ENCODE measurements at regions not wholly inside any gene's neighbourhood (a gene's known extent, or its start where the extent isn't known, plus 50 kb on each side); places are given as distances from the start of the nearest gene placed in this dataset.

GRCh38 chr3:148389916-148390315 is 307.8 kb upstream of the AGTR1 start:
- TF ChIP-seq, protein P1, sequence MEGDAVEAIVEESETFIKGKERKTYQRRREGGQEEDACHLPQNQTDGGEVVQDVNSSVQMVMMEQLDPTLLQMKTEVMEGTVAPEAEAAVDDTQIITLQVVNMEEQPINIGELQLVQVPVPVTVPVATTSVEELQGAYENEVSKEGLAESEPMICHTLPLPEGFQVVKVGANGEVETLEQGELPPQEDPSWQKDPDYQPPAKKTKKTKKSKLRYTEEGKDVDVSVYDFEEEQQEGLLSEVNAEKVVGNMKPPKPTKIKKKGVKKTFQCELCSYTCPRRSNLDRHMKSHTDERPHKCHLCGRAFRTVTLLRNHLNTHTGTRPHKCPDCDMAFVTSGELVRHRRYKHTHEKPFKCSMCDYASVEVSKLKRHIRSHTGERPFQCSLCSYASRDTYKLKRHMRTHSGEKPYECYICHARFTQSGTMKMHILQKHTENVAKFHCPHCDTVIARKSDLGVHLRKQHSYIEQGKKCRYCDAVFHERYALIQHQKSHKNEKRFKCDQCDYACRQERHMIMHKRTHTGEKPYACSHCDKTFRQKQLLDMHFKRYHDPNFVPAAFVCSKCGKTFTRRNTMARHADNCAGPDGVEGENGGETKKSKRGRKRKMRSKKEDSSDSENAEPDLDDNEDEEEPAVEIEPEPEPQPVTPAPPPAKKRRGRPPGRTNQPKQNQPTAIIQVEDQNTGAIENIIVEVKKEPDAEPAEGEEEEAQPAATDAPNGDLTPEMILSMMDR (IDR thresholded peaks at IDR 0.05; ENCODE audit: low read depth, low read length) = no peak
- H3K4me3 ChIP-seq (replicated peaks in 1 of 2; ENCODE audit: low read depth in 2 of 2, low read length in 2 of 2) = no peak overlapping the region
- peak in 1 of 2 donors; percentile 50 for DNase-seq (ENCODE audit: low read depth in 2 of 2)

DNA sequence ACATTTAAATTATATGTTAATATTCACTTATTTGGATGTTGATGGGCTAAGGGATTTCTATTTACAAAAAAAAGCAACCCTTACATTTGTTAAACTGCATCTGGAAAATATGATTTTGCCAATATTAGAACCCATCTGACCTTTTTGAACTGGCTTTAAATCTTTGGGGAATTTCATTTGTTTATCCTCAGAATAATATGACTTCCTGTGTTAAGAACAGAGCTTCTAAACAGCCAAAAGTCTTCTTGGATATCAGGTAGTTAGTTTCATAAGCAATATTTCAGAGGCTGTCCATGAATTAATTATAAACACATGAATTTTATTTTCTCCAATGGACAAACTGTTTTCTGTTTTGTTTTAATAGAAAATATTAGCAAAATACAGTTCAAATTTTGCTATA is 301.9 kb upstream of the AGTR1 start:
- no peak overlapping the region for H3K4me3 ChIP-seq (replicated peaks in 1 of 2; ENCODE audit: low read depth in 2 of 2, low read length in 2 of 2)
- TF ChIP-seq, protein P1 (IDR thresholded peaks at IDR 0.05; ENCODE audit: low read depth, low read length) = no peak
- no peak for DNase-seq (ENCODE audit: low read depth in 2 of 2)

GRCh38 chr3:148400754-148401153 is 296.9 kb upstream of the AGTR1 start:
- H3K4me3 ChIP-seq (replicated peaks in 1 of 2; ENCODE audit: low read depth in 2 of 2, low read length in 2 of 2) = no peak overlapping the region
- DNase-seq (ENCODE audit: low read depth in 2 of 2) = peak; percentile 2 to 83
- TF ChIP-seq, protein P1 (IDR thresholded peaks at IDR 0.05; ENCODE audit: low read depth, low read length) = no peak

DNA sequence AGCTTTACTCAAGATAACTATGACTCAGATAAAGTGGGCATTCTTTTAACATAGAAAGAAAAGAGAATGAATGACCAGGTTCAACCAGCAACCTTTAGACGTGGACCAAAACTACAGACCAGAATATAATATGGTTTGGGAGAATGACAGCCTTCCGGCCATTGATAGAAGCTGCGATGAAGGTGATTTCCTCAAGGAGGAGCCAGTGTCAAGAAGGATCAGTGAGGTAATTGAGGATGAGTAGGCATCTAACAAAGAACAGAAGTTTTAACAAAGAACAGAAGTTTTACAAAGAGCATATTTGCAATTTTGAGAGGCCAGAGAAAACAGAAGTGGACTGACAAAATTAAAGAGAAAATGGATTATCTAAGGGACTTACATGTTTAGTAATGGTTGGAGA is 289.0 kb upstream of the AGTR1 start:
- DNase-seq (ENCODE audit: low read depth in 2 of 2) = no peak
- H3K4me3 ChIP-seq (replicated peaks in 1 of 2; ENCODE audit: low read depth in 2 of 2, low read length in 2 of 2) = no peak overlapping the region
- TF ChIP-seq, protein P1 (IDR thresholded peaks at IDR 0.05; ENCODE audit: low read depth, low read length) = no peak

- no peak for DNase-seq (ENCODE audit: low read depth in 2 of 2)
- H3K4me3 ChIP-seq (replicated peaks in 1 of 2; ENCODE audit: low read depth in 2 of 2, low read length in 2 of 2) = no peak overlapping the region
- TF ChIP-seq, protein P1 (IDR thresholded peaks at IDR 0.05; ENCODE audit: low read depth, low read length) = no peak
Observed at GRCh38 chr3:148420242-148420641, 277.5 kb upstream of the AGTR1 start.

DNA sequence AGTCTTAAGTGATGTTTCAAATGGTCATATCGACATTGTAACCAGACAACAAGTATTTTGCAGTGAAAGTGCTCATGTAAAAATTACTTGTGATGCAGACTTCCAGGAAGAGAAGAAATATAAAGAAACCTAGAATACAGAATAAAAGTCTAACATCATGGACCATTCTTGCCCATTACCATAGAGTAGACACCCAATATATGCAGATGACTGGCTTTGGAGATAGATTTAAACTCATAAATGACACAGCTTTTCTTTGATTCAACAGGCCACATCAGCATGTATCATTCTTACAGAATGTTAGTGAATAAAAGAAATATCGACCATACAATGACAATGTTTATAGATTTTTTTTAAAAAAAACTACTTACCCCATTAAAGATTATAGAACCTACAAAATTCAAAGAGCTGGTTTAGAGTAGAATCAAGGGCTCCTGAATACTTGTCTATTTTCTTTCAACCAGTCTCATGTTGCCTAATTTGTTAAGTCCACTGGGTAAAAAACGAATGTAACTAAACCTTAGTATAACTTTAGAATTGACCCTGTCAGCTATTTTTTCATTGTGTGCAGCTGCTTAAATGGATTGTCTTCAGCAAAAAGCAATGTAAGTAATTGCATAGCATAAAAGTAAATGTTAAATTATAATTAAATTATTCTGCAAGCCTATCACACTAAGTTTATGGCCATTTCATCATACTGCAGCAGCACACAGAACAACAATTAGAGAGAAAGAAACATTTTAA is 268.7 kb upstream of the AGTR1 start:
- no peak overlapping the region for H3K4me3 ChIP-seq (replicated peaks in 1 of 2; ENCODE audit: low read depth in 2 of 2, low read length in 2 of 2)
- no peak for DNase-seq (ENCODE audit: low read depth in 2 of 2)
- TF ChIP-seq, protein P1 (IDR thresholded peaks at IDR 0.05; ENCODE audit: low read depth, low read length) = no peak

GRCh38 chr3:148433665-148434064 is 264.0 kb upstream of the AGTR1 start:
- no peak overlapping the region for H3K4me3 ChIP-seq (replicated peaks in 1 of 2; ENCODE audit: low read depth in 2 of 2, low read length in 2 of 2)
- DNase-seq (ENCODE audit: low read depth in 2 of 2) = no peak
- TF ChIP-seq, protein P1 (IDR thresholded peaks at IDR 0.05; ENCODE audit: low read depth, low read length) = no peak
